Fibroblast of mammary gland (primary cell): ENCODE measurements at regions not wholly inside any gene's neighbourhood (a gene's known extent, or its start where the extent isn't known, plus 50 kb on each side); places are given as distances from the start of the nearest gene placed in this dataset.
"Not testable (repeated sequence)": the region's sequence is repeated elsewhere in the genome, so short reads cannot be mapped to it uniquely, and the experiment has no call there.

Experiments used
- DNase-seq: peaks from one replicate; pipeline ENCODE4 v3.0.0-alpha.2; 2010; ENCODE audit warnings: low read depth
- H3K4me3 ChIP-seq: 2 replicates; pipeline ENCODE4 v1.5.1; 2011; ENCODE audit warnings: low read depth, mild to moderate bottlenecking, low read length, moderate library complexity; ENCODE audit not compliant: control insufficient read depth
- CTCF ChIP-seq: conservative IDR thresholded peaks from 2 replicates; pipeline ENCODE4 v1.5.1; 2011; ENCODE audit warnings: low read depth, low read length, inconsistent platforms; ENCODE audit not compliant: control insufficient read depth, insufficient read depth

GRCh38 chr16:77502448-77502847 is 67.6 kb upstream of the ADAMTS18 start:
- TF ChIP-seq CTCF = no peak
- H3K4me3 ChIP-seq = no peak overlapping the region
- no peak for DNase-seq

- not testable (repeated sequence) for H3K4me3 ChIP-seq, DNase-seq
Measured at GRCh38 chr16:77506492-77506891, 71.7 kb upstream of the ADAMTS18 start.

- H3K4me3 ChIP-seq = no peak overlapping the region
- TF ChIP-seq CTCF = no peak
- DNase-seq = no peak
Measured at GRCh38 chr16:77509051-77509450, 74.2 kb upstream of the ADAMTS18 start.

GRCh38 chr16:77509796-77510195 is 75.0 kb upstream of the ADAMTS18 start:
- no peak overlapping the region for H3K4me3 ChIP-seq
- no peak for DNase-seq
- no peak for TF ChIP-seq CTCF

- no peak overlapping the region for H3K4me3 ChIP-seq
- no peak for TF ChIP-seq CTCF
- DNase-seq = no peak
Measured at GRCh38 chr16:77511053-77511452, 76.2 kb upstream of the ADAMTS18 start.

GRCh38 chr16:77514500-77515220 is 79.8 kb upstream of the ADAMTS18 start:
- no peak for TF ChIP-seq CTCF
- no peak for DNase-seq
- no peak overlapping the region for H3K4me3 ChIP-seq

GRCh38 chr16:77525226-77525625 is 90.4 kb upstream of the ADAMTS18 start:
- DNase-seq, H3K4me3 ChIP-seq: not testable (repeated sequence)

- DNase-seq = peak; percentile 93
- no peak overlapping the region for H3K4me3 ChIP-seq
- TF ChIP-seq CTCF = no peak
Measured at GRCh38 chr16:77531752-77532151, 96.9 kb upstream of the ADAMTS18 start.
